SK-N-SH treated with all-trans-retinoic acid at 6 μM for 48 hours (cell line): ENCODE measurements at regions not wholly inside any gene's neighbourhood (a gene's known extent, or its start where the extent isn't known, plus 50 kb on each side); places are given as distances from the start of the nearest gene placed in this dataset.

ENCODE experiments used
- TCF4 ChIP-seq: fragments of 250-450 bp; sonication (Bioruptor Pico); IDR thresholded peaks from 2 replicates; pipeline ENCODE4 v1.8.0; 2021; ENCODE audit warnings: mild to moderate bottlenecking, moderate library complexity, borderline replicate concordance
- ZFP3 ChIP-seq: fragments of 250-450 bp; sonication (Bioruptor Pico); IDR thresholded peaks from 2 replicates; pipeline ENCODE4 v1.5.0; 2020; ENCODE audit warnings: mild to moderate bottlenecking, moderate library complexity
- TF ChIP-seq, protein P1 (sequence below): fragments of 250-450 bp; sonication (Bioruptor Pico); IDR thresholded peaks from 2 replicates; pipeline ENCODE4 v1.8.0; 2020; ENCODE audit warnings: mild to moderate bottlenecking, moderate library complexity, borderline replicate concordance
- TF ChIP-seq, protein P2 (sequence below): fragments of 250-450 bp; sonication (Bioruptor Pico); IDR thresholded peaks from 2 replicates; pipeline ENCODE4 v1.5.1; 2021; ENCODE audit warnings: mild to moderate bottlenecking, moderate library complexity

DNA sequence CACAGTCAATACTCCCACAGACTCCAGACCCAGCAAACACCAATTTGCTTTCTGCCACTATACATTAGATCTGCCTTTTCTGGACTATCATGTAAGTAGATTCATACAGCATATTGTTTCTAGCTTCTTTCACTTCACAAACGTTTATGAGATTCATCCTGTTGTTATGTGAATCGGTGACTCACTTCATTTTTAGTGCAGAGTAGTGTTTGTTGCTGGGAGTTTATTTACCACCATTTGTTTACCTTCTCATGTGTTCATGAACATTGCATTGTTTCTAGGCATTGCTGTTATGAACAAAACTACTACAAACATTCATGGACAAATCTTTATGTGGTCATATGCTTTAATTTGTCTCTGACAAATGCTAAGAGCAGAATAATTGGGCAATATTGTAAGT lies 807.8 kb upstream of the TMEM132C start:
- TF ChIP-seq TCF4 (CRISPR knock-in tag) (no peak), ZFP3 (CRISPR knock-in tag) (no peak)
- TF ChIP-seq, protein P1, sequence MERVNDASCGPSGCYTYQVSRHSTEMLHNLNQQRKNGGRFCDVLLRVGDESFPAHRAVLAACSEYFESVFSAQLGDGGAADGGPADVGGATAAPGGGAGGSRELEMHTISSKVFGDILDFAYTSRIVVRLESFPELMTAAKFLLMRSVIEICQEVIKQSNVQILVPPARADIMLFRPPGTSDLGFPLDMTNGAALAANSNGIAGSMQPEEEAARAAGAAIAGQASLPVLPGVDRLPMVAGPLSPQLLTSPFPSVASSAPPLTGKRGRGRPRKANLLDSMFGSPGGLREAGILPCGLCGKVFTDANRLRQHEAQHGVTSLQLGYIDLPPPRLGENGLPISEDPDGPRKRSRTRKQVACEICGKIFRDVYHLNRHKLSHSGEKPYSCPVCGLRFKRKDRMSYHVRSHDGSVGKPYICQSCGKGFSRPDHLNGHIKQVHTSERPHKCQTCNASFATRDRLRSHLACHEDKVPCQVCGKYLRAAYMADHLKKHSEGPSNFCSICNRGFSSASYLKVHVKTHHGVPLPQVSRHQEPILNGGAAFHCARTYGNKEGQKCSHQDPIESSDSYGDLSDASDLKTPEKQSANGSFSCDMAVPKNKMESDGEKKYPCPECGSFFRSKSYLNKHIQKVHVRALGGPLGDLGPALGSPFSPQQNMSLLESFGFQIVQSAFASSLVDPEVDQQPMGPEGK: no peak
- TF ChIP-seq, protein P2, sequence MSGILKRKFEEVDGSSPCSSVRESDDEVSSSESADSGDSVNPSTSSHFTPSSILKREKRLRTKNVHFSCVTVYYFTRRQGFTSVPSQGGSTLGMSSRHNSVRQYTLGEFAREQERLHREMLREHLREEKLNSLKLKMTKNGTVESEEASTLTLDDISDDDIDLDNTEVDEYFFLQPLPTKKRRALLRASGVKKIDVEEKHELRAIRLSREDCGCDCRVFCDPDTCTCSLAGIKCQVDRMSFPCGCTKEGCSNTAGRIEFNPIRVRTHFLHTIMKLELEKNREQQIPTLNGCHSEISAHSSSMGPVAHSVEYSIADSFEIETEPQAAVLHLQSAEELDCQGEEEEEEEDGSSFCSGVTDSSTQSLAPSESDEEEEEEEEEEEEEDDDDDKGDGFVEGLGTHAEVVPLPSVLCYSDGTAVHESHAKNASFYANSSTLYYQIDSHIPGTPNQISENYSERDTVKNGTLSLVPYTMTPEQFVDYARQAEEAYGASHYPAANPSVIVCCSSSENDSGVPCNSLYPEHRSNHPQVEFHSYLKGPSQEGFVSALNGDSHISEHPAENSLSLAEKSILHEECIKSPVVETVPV (CRISPR knock-in tag): no peak
